ENCODE measurements at regions not wholly inside any gene's neighbourhood (a gene's known extent, or its start where the extent isn't known, plus 50 kb on each side); places are given as distances from the start of the nearest gene placed in this dataset.

GRCh38 chr10:118444069-118444468 lies 101.9 kb upstream of the FAM204A start:
- peaks cover 3% of the 10 kb centered on the region for H3K9me3 Mint-ChIP-seq
- no peaks in the 10 kb centered on the region for H3K4me1 Mint-ChIP-seq
- H3K4me3 Mint-ChIP-seq = no peak overlapping the region
- no peak overlapping the region for H3K4me2 ChIP-seq
- H3K79me2 ChIP-seq (ENCODE audit: low read depth) = no peaks in the 10 kb centered on the region
- H3K27ac Mint-ChIP-seq = no peak overlapping the region
- DNase-seq (ENCODE audit: low spot score) = no peak
- H3K9me3 ChIP-seq (ENCODE audit: low read depth) = no peaks in the 10 kb centered on the region
- H3K27me3 Mint-ChIP-seq (ENCODE audit: insufficient read depth, low read depth) = peaks cover 2% of the 10 kb centered on the region
- no peak overlapping the region for H3K4me3 ChIP-seq
- no peak overlapping the region for H3K9ac ChIP-seq
- H3K36me3 Mint-ChIP-seq = no peaks in the 10 kb centered on the region
- no peak overlapping the region for H2AFZ ChIP-seq (replicated peaks)
- no peak overlapping the region for H3K27ac ChIP-seq
- H3K36me3 ChIP-seq = no peaks in the 10 kb centered on the region
- H3F3A ChIP-seq (ENCODE audit: low read depth) = no peaks in the 10 kb centered on the region
- TF ChIP-seq EZH2phosphoT487 (IDR thresholded peaks at IDR 0.05) (no peak), EZH2 (IDR thresholded peaks at IDR 0.05) (no peak), CTCF (IDR thresholded peaks at IDR 0.05) (no peak)
- H4K20me1 ChIP-seq (ENCODE audit: low read depth) = no peaks in the 10 kb centered on the region
- no peaks in the 10 kb centered on the region for H3K4me1 ChIP-seq
- no peaks in the 10 kb centered on the region for H3K27me3 ChIP-seq

GRCh38 chr10:118442032-118442431 lies 99.9 kb upstream of the FAM204A start:
- Histone ChIP-seq H3F3A (ENCODE audit: low read depth) (no peaks in the 10 kb centered on the region), H4K20me1 (ENCODE audit: low read depth) (no peaks in the 10 kb centered on the region), H3K36me3 (no peaks in the 10 kb centered on the region), H3K9me3 (ENCODE audit: low read depth) (no peaks in the 10 kb centered on the region), H3K79me2 (ENCODE audit: low read depth) (no peaks in the 10 kb centered on the region), H3K4me2 (no peak overlapping the region), H2AFZ (replicated peaks) (no peak overlapping the region), H3K9ac (no peak overlapping the region), H3K27ac (no peak overlapping the region), H3K27me3 (no peaks in the 10 kb centered on the region), H3K4me1 (no peaks in the 10 kb centered on the region), H3K4me3 (no peak overlapping the region)
- no peaks in the 10 kb centered on the region for H3K27me3 Mint-ChIP-seq (ENCODE audit: insufficient read depth, low read depth)
- H3K4me1 Mint-ChIP-seq = no peaks in the 10 kb centered on the region
- no peak for TF ChIP-seq EZH2phosphoT487 (IDR thresholded peaks at IDR 0.05)
- TF ChIP-seq CTCF (IDR thresholded peaks at IDR 0.05) = no peak
- TF ChIP-seq EZH2 (IDR thresholded peaks at IDR 0.05) = no peak
- H3K27ac Mint-ChIP-seq = no peak overlapping the region
- H3K4me3 Mint-ChIP-seq = no peak overlapping the region
- peaks cover 3% of the 10 kb centered on the region for H3K9me3 Mint-ChIP-seq
- DNase-seq (ENCODE audit: low spot score) = no peak
- no peaks in the 10 kb centered on the region for H3K36me3 Mint-ChIP-seq

DNA sequence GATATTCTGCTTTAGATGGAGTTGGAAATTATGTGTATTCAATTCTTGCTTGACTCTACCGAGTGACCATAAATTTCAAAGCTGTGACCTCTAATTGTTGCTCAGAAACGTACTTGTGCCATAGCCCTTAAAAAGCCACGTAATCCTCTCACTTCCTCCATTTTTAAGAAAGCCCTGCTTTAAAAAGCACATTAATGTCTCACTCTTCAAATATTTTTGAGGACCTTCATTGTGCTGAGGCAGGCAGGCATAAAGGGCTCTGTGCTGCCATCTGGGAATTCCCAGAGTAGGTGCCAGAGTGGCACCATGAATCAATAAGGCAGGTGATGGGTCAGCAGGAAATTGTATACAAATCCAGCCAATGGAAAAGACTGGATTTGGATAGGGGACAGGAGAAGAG lies 97.7 kb upstream of the FAM204A start:
- H3K4me1 Mint-ChIP-seq = no peaks in the 10 kb centered on the region
- no peak overlapping the region for H3K9ac ChIP-seq
- DNase-seq (ENCODE audit: low spot score) = no peak
- no peaks in the 10 kb centered on the region for H4K20me1 ChIP-seq (ENCODE audit: low read depth)
- no peaks in the 10 kb centered on the region for H3K36me3 ChIP-seq
- no peaks in the 10 kb centered on the region for H3K9me3 ChIP-seq (ENCODE audit: low read depth)
- H3K4me1 ChIP-seq = no peaks in the 10 kb centered on the region
- H3K27me3 Mint-ChIP-seq (ENCODE audit: insufficient read depth, low read depth) = no peaks in the 10 kb centered on the region
- H2AFZ ChIP-seq (replicated peaks) = no peak overlapping the region
- H3K27ac ChIP-seq = no peak overlapping the region
- no peaks in the 10 kb centered on the region for H3K27me3 ChIP-seq
- peaks cover 3% of the 10 kb centered on the region for H3K9me3 Mint-ChIP-seq
- no peak overlapping the region for H3K4me3 ChIP-seq
- no peak overlapping the region for H3K4me3 Mint-ChIP-seq
- no peaks in the 10 kb centered on the region for H3K36me3 Mint-ChIP-seq
- no peaks in the 10 kb centered on the region for H3K79me2 ChIP-seq (ENCODE audit: low read depth)
- TF ChIP-seq EZH2 (IDR thresholded peaks at IDR 0.05) (no peak), EZH2phosphoT487 (IDR thresholded peaks at IDR 0.05) (no peak), CTCF (IDR thresholded peaks at IDR 0.05) (no peak)
- H3F3A ChIP-seq (ENCODE audit: low read depth) = no peaks in the 10 kb centered on the region
- no peak overlapping the region for H3K27ac Mint-ChIP-seq
- no peak overlapping the region for H3K4me2 ChIP-seq

DNA sequence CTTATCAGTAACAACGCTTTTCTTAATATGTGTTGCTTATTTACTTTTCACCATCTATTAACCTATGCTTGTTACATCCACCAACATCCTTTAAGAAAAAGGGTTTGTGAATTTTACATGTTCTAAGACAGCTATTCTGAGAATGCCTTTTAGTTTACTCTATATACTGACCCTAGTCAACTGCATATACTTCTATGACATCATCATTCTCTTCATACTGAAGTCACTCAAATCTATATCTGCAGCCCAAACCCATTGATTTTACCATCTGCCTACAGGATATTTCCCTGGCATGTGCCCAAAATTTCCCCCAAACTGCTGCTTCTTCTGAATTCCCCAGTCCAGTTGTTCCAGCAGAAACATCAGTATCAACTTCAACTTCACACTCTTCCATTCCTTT lies 94.6 kb upstream of the FAM204A start:
- Mint-ChIP-seq H3K36me3 (no peaks in the 10 kb centered on the region), H3K27me3 (ENCODE audit: insufficient read depth, low read depth) (no peaks in the 10 kb centered on the region), H3K9me3 (peaks cover 3% of the 10 kb centered on the region), H3K27ac (no peak overlapping the region), H3K4me1 (no peaks in the 10 kb centered on the region), H3K4me3 (no peak overlapping the region)
- H3K4me1 ChIP-seq = no peaks in the 10 kb centered on the region
- DNase-seq (ENCODE audit: low spot score) = no peak
- no peak overlapping the region for H3K4me3 ChIP-seq
- H3K4me2 ChIP-seq = no peak overlapping the region
- H3K36me3 ChIP-seq = no peaks in the 10 kb centered on the region
- H3F3A ChIP-seq (ENCODE audit: low read depth) = no peaks in the 10 kb centered on the region
- no peaks in the 10 kb centered on the region for H3K9me3 ChIP-seq (ENCODE audit: low read depth)
- H3K79me2 ChIP-seq (ENCODE audit: low read depth) = no peaks in the 10 kb centered on the region
- no peak overlapping the region for H3K9ac ChIP-seq
- H2AFZ ChIP-seq (replicated peaks) = no peak overlapping the region
- TF ChIP-seq CTCF (IDR thresholded peaks at IDR 0.05) = no peak
- TF ChIP-seq EZH2phosphoT487 (IDR thresholded peaks at IDR 0.05) = no peak
- no peak for TF ChIP-seq EZH2 (IDR thresholded peaks at IDR 0.05)
- H3K27me3 ChIP-seq = no peaks in the 10 kb centered on the region
- no peaks in the 10 kb centered on the region for H4K20me1 ChIP-seq (ENCODE audit: low read depth)
- no peak overlapping the region for H3K27ac ChIP-seq
